G401 (cell line): ENCODE measurements at regions not wholly inside any gene's neighbourhood (a gene's known extent, or its start where the extent isn't known, plus 50 kb on each side); places are given as distances from the start of the nearest gene placed in this dataset.

Experiments used
- DNase-seq: peaks from one replicate; pipeline ENCODE4 v3.0.0-alpha.2; 2015; ENCODE audit warnings: low spot score
- in situ Hi-C: cut with HindIII; loops from 2 replicates; pipeline ENCODE4 v1.10.0; 2016; ENCODE audit warnings: low sequenced_read_pairs, mixed read lengths

GRCh38 chr13:30132623-30133553 is 174.5 kb downstream of the KATNAL1 start:
- in situ Hi-C loops = loop anchor here (25.0 kb wide), 1 partner anchor 204 kb away; no protein-coding TSS in a partner anchor
- DNase-seq = peak; percentile 94

- in situ Hi-C loops = loop anchor here (25.0 kb wide), 1 partner anchor 208 kb away; no protein-coding TSS in a partner anchor
- DNase-seq = no peak
Measured at GRCh38 chr13:30129411-30129810, 177.9 kb downstream of the KATNAL1 start.

GRCh38 chr13:30128591-30128990 is 178.8 kb downstream of the KATNAL1 start:
- in situ Hi-C loops = loop anchor here (25.0 kb wide), 1 partner anchor 209 kb away; no protein-coding TSS in a partner anchor
- DNase-seq = no peak

GRCh38 chr13:30128095-30128494 is 179.3 kb downstream of the KATNAL1 start:
- in situ Hi-C loops = loop anchor here (25.0 kb wide), 1 partner anchor 209 kb away; no protein-coding TSS in a partner anchor
- no peak for DNase-seq

GRCh38 chr13:30126903-30127428 is 180.4 kb downstream of the KATNAL1 start:
- DNase-seq = no peak
- in situ Hi-C loops = loop anchor here (25.0 kb wide), 1 partner anchor 210 kb away; no protein-coding TSS in a partner anchor

- in situ Hi-C loops = loop anchor here (25.0 kb wide), 1 partner anchor 212 kb away; no protein-coding TSS in a partner anchor
- no peak for DNase-seq
Measured at GRCh38 chr13:30125422-30126073, 181.8 kb downstream of the KATNAL1 start.

- in situ Hi-C loops = no loop called here
- DNase-seq = peak; percentile 85
Measured at GRCh38 chr13:30124131-30124768, 183.1 kb downstream of the KATNAL1 start.

- DNase-seq = no peak
- in situ Hi-C loops = no loop called here
Measured at GRCh38 chr13:30123575-30123974, 183.8 kb downstream of the KATNAL1 start.

GRCh38 chr13:30121666-30122065 is 185.7 kb downstream of the KATNAL1 start:
- in situ Hi-C loops = no loop called here

GRCh38 chr13:30121244-30121643 is 186.1 kb downstream of the KATNAL1 start:
- no peak for DNase-seq
- in situ Hi-C loops = no loop called here

More at GRCh38 chr13:30121666-30122065, 185.7 kb downstream of the KATNAL1 start:
- no peak for DNase-seq

GRCh38 chr13:30120133-30120822 is 187.1 kb downstream of the KATNAL1 start:
- DNase-seq = no peak
- in situ Hi-C loops = no loop called here

- DNase-seq = no peak
- in situ Hi-C loops = no loop called here
Measured at GRCh38 chr13:30119476-30119875, 187.9 kb downstream of the KATNAL1 start.

- in situ Hi-C loops = no loop called here
- no peak for DNase-seq
Measured at GRCh38 chr13:30116379-30116778, 191.0 kb downstream of the KATNAL1 start.

GRCh38 chr13:30115257-30115600 is 192.1 kb downstream of the KATNAL1 start:
- in situ Hi-C loops = no loop called here
- DNase-seq = no peak

GRCh38 chr13:30114571-30115256 is 192.6 kb downstream of the KATNAL1 start:
- DNase-seq = peak; percentile 84
- in situ Hi-C loops = no loop called here

- in situ Hi-C loops = no loop called here
- DNase-seq = peak; percentile 48
Measured at GRCh38 chr13:30113983-30114570, 193.3 kb downstream of the KATNAL1 start.

- DNase-seq = peak; percentile 23
- in situ Hi-C loops = no loop called here
Measured at GRCh38 chr13:30113551-30113950, 193.8 kb downstream of the KATNAL1 start.
